Osteocyte (in vitro differentiated cells): ENCODE measurements at regions not wholly inside any gene's neighbourhood (a gene's known extent, or its start where the extent isn't known, plus 50 kb on each side); places are given as distances from the start of the nearest gene placed in this dataset.

Experiments used
- DNase-seq: peaks from one replicate; pipeline ENCODE4 v3.0.0; 2021; ENCODE audit warnings: mixed read lengths; ENCODE audit not compliant: unreplicated experiment; ENCODE audit errors: extremely low spot score
- H3K27ac Mint-ChIP-seq: one replicate; pipeline ENCODE4 v1.8.0; 2021; ENCODE audit warnings: mild to moderate bottlenecking, mixed read lengths; ENCODE audit not compliant: unreplicated experiment
- H3K27me3 Mint-ChIP-seq: one replicate; pipeline ENCODE4 v1.8.0; 2021; ENCODE audit warnings: mixed read lengths; ENCODE audit not compliant: unreplicated experiment
- H3K36me3 Mint-ChIP-seq: one replicate; pipeline ENCODE4 v1.8.0; 2021; ENCODE audit warnings: mixed read lengths; ENCODE audit not compliant: unreplicated experiment
- H3K4me1 Mint-ChIP-seq: one replicate; pipeline ENCODE4 v1.8.0; 2021; ENCODE audit warnings: mixed read lengths; ENCODE audit not compliant: unreplicated experiment
- H3K4me3 Mint-ChIP-seq: one replicate; pipeline ENCODE4 v1.8.0; 2021; ENCODE audit warnings: mild to moderate bottlenecking, moderate library complexity, mixed read lengths; ENCODE audit not compliant: unreplicated experiment
- H3K9me3 Mint-ChIP-seq: one replicate; pipeline ENCODE4 v1.8.0; 2021; ENCODE audit warnings: mixed read lengths; ENCODE audit not compliant: unreplicated experiment
- TF ChIP-seq, protein P1 (sequence below): fragments of 200-600 bp; sonication (generic); IDR thresholded peaks from 2 replicates; pipeline ENCODE4 v1.5.0; 2021; ENCODE audit warnings: antibody characterized with exemption, mild to moderate bottlenecking, moderate library complexity

DNA sequence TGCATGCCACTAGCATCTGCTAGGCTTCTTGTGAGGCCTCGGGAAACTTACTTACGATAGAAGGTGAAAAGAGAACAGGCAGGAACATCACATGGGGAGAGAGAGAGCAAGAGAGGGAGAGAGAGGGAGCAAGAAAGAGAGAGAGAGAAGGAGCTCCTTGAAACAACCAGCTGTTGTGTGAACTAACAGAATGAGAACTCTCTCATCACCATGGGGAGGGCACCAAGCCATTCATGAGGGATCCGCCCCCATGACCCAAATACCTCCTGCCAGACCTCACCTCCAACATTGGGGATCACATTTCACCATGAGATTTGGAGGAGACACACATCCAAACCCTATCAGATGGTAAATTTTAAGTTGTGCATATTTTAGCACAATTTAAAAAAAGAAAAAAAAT, 1217.2 kb downstream of the TYW1 start:
- H3K27ac Mint-ChIP-seq, result no peak overlapping the region
- H3K4me1 Mint-ChIP-seq, result no peaks in the 10 kb centered on the region
- H3K4me3 Mint-ChIP-seq, result no peak overlapping the region
- H3K9me3 Mint-ChIP-seq, result peaks cover 22% of the 10 kb centered on the region
- no peaks in the 10 kb centered on the region for H3K36me3 Mint-ChIP-seq
- TF ChIP-seq, protein P1, sequence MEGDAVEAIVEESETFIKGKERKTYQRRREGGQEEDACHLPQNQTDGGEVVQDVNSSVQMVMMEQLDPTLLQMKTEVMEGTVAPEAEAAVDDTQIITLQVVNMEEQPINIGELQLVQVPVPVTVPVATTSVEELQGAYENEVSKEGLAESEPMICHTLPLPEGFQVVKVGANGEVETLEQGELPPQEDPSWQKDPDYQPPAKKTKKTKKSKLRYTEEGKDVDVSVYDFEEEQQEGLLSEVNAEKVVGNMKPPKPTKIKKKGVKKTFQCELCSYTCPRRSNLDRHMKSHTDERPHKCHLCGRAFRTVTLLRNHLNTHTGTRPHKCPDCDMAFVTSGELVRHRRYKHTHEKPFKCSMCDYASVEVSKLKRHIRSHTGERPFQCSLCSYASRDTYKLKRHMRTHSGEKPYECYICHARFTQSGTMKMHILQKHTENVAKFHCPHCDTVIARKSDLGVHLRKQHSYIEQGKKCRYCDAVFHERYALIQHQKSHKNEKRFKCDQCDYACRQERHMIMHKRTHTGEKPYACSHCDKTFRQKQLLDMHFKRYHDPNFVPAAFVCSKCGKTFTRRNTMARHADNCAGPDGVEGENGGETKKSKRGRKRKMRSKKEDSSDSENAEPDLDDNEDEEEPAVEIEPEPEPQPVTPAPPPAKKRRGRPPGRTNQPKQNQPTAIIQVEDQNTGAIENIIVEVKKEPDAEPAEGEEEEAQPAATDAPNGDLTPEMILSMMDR, result no peak
- no peaks in the 10 kb centered on the region for H3K27me3 Mint-ChIP-seq
- no peak for DNase-seq

DNA sequence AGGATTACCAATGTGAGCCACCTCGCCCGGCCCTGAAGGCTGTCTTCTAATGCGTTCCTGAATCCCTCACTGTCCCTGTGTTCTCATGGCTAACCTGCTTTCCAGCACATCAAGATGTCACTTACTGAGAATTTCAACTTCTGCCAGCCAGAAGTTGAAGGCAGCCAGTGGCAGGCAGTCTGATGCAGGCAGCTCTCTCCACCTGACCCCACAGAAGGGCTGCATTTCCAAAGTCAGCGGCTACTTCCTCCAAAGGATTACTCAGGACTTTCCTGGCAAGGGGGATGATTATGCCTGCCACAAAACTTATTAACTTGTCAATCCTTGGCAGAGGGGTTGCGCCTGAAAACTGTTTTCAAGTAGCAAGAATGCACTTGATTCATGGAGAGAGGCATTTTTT, 1219.4 kb downstream of the TYW1 start:
- no peaks in the 10 kb centered on the region for H3K27me3 Mint-ChIP-seq
- no peak for DNase-seq
- H3K27ac Mint-ChIP-seq, result no peak overlapping the region
- H3K36me3 Mint-ChIP-seq, result no peaks in the 10 kb centered on the region
- TF ChIP-seq, protein P1, result no peak
- H3K4me1 Mint-ChIP-seq, result no peaks in the 10 kb centered on the region
- H3K4me3 Mint-ChIP-seq, result no peak overlapping the region
- H3K9me3 Mint-ChIP-seq, result peaks cover 22% of the 10 kb centered on the region

DNA sequence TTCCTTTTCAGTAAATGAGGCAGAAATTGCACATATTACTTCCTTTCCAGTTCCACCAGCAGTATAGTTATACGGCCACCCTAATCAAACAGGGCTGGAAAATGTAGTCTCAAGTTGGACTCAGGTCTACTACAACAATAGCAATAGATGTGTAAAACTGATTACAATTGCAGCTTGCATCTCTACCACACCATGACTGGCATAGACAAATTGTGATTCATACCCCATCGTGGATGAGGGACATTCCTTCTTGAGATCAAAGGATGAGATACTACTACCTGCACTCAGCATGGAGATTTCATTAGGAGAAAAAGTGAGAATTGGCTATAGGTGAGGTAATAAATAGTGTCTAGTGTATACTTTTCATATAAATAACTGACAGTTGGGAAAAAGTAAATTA, 1220.8 kb downstream of the TYW1 start:
- no peak for DNase-seq
- H3K4me3 Mint-ChIP-seq, result no peak overlapping the region
- TF ChIP-seq, protein P1, result no peak
- H3K36me3 Mint-ChIP-seq, result no peaks in the 10 kb centered on the region
- no peaks in the 10 kb centered on the region for H3K27me3 Mint-ChIP-seq
- H3K27ac Mint-ChIP-seq, result no peak overlapping the region
- H3K4me1 Mint-ChIP-seq, result no peaks in the 10 kb centered on the region
- H3K9me3 Mint-ChIP-seq, result peaks cover 20% of the 10 kb centered on the region

DNA sequence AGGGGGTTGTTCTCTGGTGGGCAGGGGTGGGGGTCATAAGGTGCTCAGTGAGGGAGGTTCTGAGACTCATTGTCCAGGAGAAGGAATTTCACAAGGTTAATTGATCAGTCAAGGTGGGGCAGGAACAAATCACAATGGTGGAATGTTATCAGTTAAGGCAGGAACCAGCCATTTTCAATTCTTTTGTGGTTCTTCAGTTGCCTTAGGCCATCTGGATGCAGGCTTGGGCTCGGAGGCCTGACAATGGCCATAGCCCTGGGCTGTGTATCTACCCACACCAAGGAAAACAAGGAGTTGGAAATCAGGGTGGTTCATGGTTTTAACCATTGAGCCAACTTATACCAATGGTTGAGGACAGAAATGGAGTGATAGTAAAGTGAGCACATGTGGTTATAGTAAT, 1221.8 kb downstream of the TYW1 start:
- no peak for DNase-seq
- Mint-ChIP-seq H3K4me1 (no peaks in the 10 kb centered on the region), H3K9me3 (peaks cover 19% of the 10 kb centered on the region), H3K36me3 (no peaks in the 10 kb centered on the region), H3K4me3 (no peak overlapping the region), H3K27me3 (no peaks in the 10 kb centered on the region), H3K27ac (no peak overlapping the region)
- TF ChIP-seq, protein P1, result no peak

DNA sequence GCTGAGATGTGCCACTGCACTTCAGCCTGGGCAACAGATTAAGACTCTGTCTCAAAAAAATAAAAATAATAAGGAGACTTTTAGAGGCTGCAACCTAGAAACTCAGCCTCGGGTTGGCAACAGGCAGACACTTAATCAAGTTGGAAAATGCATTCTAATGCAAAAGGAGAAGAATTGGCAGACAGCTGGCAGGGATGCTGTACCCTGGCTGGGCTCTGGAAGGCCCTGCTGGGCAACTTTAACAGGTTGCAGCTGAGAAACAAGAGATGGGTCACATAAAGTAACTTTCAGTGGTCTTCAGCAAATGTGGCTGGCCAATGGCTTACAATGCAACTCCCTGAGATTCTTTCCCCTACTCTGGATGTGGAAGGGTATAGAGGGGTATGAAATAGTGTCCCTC, 1225.7 kb downstream of the TYW1 start:
- Mint-ChIP-seq H3K36me3 (no peaks in the 10 kb centered on the region), H3K4me1 (no peaks in the 10 kb centered on the region), H3K27ac (no peak overlapping the region), H3K9me3 (peaks cover 14% of the 10 kb centered on the region), H3K4me3 (no peak overlapping the region), H3K27me3 (no peaks in the 10 kb centered on the region)
- DNase-seq, result no peak
- TF ChIP-seq, protein P1, result no peak
